Brain pericyte (primary cell): ENCODE measurements at regions not wholly inside any gene's neighbourhood (a gene's known extent, or its start where the extent isn't known, plus 50 kb on each side); places are given as distances from the start of the nearest gene placed in this dataset.

Experiments
- DNase-seq: peaks from one replicate; pipeline ENCODE4 v3.0.0-alpha.2; 2012; ENCODE audit warnings: low read depth, low spot score

DNA sequence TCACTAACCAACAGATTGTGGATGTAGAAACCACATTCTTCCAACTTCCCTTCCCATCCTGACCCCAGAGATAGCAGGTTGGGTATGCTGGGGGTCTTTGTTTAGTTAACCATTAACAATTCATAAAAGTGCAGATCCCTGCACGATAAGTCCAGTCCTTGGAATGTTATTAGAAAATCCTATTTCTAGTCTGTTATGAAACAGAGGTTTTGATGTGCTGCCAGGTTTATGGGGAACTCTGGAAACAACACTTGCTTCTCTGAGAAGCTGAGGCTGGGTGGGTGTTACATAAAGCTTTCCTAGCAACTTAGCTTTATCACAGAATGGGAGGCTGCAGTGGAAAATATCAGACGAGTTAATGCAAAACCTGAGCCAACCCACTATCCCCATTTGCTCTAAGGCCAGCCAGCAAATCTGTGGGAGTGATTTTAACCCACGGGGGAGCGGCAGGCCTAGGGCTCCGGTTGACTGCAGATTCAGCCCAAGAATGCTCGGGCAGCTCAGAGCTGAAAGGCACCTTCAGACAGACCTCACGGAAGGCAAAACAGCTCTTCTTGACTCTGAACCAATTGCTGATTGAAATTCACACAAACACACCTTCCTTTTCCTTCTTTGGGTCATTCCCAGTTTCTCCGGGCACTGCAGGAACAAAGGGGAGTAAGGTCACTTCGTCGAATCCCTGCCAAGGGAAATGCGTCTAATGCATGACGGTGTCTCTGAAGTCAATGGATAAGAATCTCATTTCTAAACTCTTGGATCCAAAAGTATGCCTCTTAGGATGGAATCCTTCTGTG, 111.7 kb upstream of the IRF2BP2 start:
- DNase-seq, result no peak

DNA sequence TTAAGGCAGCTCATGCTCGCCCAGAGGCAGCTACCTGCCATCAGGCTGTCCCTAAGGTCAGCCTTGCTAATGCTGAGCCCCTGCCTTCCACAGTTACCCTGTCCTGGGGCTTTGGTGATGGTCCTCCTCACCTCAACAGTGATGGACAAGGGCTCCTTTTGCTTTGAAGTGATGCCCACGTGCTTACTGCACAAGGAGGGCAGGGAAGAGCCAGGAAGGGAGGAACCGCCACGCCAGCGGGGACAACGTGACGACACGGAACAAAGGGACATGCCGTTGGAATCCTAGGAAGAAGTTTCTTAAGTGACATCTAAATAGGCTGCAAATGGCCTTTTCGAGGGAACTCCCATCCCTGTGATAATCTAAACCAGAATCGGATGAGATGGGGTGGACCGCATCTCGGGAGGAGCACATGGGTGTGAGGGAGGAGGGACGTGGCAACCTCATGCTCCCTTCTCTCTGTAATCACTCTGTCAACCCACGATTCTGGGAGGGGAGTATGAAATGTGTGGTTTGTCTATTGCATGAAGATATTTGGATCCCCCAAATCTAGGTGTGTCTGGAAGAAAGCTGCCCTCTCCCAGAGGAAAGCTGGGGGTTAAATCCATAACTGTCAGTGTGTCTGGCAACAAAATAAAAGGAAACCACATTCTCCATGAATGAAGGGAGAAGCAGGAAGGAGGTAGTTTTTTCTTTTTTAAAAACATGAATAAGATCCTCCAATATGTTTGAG, 110.9 kb upstream of the IRF2BP2 start:
- no peak for DNase-seq

DNA sequence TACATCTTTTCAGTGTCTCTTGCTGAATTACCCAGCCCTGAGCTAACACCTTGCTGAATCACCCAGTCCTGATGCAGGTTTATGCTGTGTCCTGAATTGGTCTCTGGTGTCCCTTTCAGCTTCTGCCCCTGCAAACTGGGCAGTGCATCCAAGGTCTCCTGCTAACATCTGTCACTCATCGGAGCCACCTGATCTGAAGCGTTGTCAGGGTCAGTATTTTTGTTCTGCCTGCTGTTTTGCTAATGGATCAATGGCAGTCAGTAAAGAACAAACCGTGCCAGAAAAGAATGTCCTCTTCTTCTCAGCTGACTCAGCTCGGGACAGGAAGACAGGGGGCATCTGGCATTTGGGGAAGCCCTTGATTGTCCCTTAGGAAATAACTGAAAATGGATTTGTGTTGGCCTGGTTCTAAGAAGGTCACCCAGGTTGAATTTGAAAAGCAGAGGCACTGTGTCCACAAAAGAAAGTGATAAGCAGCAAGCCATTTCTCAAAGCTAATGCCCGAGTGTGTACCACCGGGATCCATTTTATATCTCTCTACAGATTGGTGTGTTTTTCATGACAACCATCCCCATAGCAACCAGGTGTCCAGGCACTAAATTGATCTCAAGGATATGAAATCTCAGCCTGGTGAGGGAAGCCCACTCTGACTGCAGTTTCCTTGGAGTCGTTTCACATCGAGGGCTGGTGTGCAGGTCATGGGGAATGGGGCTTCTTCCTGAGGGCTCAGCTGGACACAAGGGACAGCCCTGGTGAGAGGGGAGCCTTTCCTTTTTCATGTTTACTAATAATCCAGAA, 109.7 kb upstream of the IRF2BP2 start:
- no peak for DNase-seq

DNA sequence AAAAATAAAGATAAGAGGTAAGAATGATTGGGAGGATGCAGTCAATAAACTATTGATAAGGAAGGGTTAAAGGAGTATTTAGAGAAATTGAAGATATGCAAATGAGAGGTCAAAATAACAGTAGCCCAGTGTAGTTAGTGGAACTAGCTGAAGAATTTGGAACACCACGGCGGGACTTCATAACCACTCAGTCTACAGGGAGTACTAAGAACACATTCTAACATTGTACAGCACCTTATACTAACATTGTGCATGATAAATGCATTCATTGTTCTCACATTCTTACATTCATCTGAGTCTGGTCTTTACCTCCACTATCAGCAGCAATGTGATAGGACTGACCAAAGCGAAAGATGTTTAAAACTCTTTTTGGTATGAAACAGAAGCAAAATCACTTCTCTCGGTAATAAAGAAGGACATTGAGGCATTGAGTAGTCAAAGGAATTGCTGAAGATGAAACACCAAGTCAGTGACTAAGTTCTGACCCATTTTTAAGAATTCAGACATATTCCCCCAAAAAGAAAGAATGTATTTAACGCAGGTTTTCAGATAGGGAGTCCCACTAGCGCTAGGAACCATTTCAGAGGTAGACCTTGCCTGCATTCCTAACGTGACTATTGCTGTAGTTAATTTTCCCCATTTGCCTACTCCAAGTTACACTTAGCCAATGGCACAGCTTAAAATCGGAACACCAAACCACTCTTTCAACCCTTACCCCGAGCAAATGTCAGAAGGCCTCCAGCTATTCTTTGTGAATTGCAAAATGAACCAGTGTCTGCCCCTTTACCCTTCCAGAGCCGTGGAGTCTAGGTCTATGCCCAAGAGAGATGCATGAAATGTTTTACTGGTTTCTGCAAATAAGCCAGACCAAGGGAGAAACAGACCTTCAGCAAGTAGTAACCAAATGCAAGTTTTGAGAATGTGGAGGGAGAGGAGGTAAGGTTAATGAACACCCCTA, 108.8 kb upstream of the IRF2BP2 start:
- DNase-seq, result no peak

DNA sequence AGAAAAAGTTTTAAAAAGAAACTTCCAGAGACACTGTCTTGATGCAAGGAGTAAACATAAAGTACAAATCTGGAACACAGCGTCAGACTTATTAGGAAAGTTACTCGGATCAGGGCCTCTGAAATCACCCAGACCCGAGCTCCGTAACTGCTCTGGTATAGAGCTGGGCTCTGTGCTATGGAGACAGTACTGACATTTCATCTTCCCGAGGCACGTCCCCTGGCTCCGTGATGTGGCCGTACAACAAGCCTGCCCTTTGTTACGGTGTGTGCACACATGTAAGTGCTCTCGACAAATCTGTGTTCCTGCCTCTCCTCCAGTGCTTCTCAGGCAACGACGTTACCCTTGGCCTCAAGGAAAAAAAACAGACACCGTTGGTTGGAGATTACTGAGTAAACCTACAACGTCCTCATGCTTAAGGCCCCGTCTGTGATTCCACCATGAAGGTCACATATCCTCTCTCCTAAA, 107.0 kb upstream of the IRF2BP2 start:
- no peak for DNase-seq

GRCh38 chr1:234715252-234716014, 105.5 kb upstream of the IRF2BP2 start:
- DNase-seq, result no peak

DNA sequence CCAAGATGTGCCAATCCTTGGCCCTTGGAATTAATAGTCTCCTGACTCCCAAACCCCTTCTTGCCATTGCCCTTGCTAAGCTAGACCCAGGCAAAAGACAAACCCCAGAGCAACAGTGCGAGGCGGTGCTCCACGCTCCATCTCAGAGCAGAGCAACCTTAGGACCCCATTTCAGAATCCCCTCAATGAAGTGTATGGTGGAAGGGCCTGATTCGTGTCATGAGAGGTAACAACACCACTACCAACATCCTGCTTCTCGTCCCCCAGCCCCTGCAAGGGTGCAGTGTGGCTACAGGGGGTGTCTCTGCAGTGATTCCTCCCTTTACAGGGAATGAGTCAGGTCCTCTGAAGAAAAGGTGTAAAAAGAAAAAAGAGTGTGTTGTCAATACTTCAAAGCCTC, 103.9 kb upstream of the IRF2BP2 start:
- DNase-seq, result no peak

DNA sequence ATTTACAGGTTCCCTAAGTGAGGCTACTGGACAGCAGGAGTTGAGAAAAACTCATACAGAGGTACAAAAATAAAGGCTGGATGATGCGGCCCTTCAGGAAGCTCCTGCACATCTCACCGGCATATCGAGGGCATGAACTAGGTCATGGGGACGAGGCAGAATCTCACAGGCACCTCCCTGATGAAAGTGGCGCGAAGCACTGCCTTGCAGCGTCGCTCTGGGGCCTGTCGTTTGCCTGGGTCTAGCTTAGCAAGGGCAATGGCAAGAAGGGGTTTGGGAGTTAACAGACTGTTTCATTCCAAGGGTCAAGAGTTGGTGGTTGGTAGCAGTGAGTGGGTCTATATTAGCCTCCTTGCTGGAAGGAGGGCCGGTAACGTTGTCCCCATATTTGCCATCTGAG, 103.5 kb upstream of the IRF2BP2 start:
- DNase-seq, result no peak

GRCh38 chr1:234712891-234713305, 102.9 kb upstream of the IRF2BP2 start:
- no peak for DNase-seq

DNA sequence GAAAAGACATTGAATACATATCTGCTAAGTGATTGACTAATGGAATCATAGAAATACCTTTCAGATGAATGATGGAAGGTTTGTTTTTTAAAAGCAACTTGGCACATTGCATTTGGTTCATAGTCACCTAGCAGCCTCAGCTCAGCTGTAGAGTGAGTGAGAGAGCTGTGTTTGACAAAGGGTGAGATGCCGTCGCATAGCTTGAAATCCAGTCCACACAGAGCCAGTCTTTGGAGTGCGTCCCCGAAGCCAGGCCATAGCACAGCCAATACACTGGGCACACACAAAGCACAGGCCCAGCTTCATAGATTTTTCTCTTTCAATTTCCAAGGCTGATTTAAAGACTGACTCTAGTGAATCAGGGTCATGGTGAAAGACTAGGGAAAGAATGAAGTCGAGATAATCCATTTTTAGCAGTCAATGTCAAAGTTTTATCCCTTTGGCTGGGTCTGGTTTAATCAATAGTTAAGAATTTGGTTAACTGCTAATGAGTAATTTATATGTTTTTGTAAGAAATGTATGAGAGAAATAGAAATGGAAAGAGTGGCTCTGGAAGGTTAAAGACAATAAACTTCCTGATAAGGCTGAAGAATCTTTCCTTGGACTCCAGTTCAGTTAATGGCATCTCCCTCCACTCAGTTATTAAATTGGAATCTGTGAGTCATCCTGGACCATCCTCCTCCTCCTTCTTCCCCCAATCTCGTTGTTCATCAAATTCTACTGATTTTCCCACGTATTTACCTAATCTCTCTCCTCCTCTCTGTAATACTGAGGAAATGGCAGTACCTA, 101.2 kb upstream of the IRF2BP2 start:
- DNase-seq, result no peak

GRCh38 chr1:234710381-234710780, 100.4 kb upstream of the IRF2BP2 start:
- no peak for DNase-seq

GRCh38 chr1:234709473-234710228, 99.7 kb upstream of the IRF2BP2 start:
- no peak for DNase-seq

GRCh38 chr1:234708700-234709395, 98.9 kb upstream of the IRF2BP2 start:
- no peak for DNase-seq

DNA sequence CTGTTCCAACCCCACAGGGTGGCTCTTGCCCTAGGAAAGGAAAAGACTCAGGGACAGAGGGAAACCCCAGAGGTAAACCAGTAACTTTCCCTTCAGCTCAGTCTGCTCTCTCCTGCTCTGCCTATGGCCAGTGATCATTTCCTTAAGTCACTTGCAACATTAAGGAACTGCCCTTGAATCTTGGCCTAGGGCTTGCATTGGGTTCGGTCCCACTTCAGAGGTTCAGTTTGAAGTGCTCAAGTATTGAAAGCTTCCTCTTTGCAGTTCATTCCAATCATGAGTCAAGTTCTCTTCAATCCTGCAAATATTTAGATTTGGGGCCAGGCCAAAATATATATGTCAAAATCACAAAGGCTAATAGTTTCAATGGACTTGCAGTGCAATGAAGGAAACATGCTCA, 97.7 kb upstream of the IRF2BP2 start:
- DNase-seq, result no peak

DNA sequence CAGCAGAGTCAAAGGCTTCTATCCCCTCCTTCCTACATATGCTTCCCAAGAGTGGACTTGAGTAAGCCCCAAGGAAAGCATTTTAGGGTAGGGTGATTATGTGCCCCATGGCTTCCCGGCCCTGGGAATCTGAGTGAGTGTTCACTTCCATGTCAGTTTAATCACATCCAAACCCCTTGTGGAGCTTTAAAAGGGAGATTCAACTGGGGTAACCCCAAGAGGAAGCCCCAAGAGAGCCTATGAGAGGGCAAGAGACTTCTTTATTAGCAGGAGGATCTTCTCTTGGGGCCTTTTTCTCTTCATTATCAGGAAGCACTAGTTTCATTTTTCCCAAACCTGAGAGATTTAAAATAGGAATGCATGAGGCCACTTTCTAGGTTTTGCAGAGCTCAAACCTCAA, 97.0 kb upstream of the IRF2BP2 start:
- DNase-seq, result no peak

GRCh38 chr1:234706199-234706598, 96.2 kb upstream of the IRF2BP2 start:
- no peak for DNase-seq

DNA sequence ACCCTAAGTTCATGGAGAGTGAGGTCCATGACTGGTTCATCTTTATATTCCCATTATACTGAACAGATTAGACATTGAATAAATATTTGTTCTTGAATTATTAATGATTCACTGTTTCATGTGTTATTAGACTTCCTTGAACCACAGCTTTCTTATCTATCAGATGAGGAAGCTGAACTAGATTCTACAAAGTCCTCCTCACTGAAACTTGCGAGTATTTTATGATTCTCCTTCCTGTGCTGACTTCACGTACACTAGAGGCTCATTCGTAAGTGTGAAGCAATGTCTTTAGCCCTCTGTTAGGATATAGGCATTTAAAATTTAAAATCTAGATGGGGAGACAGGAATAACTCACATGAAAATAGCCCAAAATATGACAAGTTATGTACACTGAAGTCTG, 95.6 kb upstream of the IRF2BP2 start:
- DNase-seq, result no peak
